KBM-7 (cell line): ENCODE measurements at regions not wholly inside any gene's neighbourhood (a gene's known extent, or its start where the extent isn't known, plus 50 kb on each side); places are given as distances from the start of the nearest gene placed in this dataset.

Experiments
- DNase-seq: peaks from one replicate; pipeline ENCODE4 v3.0.0-alpha.2; 2015
- in situ Hi-C: fragments of 300-500 bp; cut with MboI; formaldehyde crosslinking; loops from 2 replicates; pipeline ENCODE4 v1.14.3; 2020; ENCODE audit warnings: low sequenced_read_pairs, low pct_unique_long_range_greater_than_20kb, mixed read lengths

DNA sequence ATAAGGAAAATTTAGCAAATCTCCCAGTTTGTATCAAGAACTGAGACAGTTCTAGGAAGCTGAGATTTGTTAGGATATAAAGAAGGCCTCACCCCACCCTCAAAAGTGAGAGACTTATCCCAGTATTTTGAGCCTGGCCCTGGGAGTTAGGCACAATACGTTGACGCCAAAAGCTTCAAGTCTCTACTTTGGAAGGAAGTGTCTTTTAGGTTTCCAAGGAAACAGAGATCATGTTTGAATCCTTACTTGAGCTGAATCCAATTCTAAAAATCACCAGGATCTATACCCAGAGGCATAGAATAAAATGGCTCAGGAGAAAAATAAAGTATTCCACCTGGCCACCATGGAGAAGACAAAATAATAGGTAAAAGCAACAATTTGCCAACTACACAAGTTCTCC lies 115.9 kb upstream of the NRG3 start:
- no peak for DNase-seq
- in situ Hi-C loops = no loop called here

DNA sequence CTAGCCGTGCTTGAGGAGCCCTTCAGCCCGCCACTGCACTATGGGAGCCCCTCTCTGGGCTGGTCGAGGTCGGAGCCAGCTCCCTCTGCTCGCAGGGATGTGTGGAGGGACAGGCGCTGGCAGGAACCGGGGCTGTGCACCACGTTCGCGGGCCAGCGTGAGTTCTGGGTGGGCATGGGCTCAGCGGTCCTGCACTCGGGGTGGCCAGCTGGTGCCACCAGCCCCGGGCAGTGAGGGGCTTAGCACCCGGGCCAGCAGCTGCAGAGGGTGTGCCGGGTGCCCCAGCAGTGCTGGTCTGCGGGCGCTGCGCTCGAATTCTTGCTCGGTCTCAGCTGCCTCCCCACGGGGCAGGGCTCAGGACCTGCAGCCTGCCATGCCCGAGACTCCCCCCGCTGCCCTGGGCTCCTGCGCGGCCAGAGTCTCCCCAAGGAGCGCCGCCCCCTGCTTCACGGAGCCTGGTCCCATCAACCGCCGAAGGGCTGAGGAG lies 90.8 kb upstream of the NRG3 start:
- in situ Hi-C loops = no loop called here
- DNase-seq = no peak

DNA sequence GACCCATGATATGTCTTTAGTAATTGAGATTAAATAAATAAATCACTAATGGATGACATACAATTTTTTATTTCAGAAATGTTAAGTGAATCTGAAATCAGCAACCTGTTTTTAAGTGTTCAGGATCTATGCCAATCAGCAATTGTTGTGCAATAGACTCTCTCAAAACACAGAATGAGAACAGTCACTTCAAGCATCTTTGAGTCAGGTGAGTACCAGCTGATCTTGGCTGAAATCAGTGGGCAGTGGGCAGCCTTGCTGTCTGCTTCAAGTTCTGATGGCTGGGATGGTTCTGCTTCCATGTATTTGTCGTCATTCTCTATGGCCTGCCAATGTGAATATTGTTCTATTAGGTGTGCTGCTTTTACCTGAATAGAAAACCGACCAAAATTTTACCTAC lies 82.3 kb upstream of the NRG3 start:
- in situ Hi-C loops = no loop called here
- DNase-seq = no peak

DNA sequence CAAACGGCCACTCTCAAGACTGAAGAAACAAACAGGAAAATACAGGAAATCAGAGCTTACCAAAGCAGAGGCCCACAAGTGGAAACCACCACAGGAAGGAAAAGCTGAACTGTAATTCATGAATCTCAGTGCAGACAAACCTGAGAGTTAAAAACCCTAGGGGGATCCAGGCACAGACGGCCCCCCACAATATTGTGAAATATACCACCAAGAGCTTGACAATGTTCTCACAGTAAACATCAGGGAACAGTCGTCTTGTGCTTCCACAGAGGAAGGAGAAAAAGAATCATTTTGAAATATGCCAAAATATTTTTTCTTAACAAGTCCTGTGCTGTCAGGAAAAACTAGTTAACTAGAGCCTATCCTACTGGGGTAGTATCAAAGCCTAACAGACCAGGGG lies 68.2 kb upstream of the NRG3 start:
- DNase-seq = no peak
- in situ Hi-C loops = no loop called here

DNA sequence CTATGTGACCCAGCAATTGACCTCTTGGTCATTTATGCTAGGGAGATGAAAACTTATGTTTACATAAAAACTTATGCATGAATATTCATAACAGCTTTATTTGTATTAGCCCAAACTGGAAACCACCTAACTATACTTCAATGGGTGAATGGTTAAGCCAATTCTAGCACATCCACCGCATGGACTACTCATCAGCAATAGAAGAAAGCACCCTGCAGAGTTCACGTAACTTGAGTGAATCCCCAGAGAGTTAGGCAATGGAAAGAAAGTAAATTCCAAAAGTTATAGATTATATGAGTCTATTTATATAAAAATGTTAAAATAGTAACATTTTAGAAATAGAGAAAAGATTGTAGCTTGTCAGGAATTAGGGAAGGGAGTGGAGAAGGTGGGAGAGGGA lies 60.2 kb upstream of the NRG3 start:
- in situ Hi-C loops = no loop called here
- DNase-seq = no peak

DNA sequence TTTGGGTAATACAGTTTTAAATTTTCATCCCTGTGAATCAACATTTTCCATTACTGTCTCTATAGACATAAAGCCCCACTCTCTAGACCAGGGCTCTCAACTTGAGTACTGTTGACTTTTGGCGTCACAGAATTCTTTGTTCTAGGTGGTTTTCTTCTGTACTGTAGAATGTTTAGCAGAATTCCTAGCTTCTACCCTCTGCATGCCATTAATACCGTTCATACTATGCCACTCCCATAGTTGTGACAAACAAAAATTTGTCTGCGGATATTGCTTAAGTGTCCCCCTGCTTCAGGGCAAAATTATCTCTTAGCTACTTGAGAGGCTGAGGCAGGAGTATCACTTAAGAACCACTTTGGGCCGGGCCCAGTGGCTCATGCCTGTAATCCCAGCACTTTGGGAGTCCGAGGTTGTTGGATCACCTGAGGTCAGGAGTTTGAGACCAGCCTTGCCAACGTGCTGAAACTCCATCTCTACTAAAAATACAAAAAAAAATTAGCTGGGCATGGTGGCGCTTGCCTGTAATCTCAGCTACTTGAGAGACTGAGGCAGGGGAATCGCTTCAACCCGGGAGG lies 57.3 kb upstream of the NRG3 start:
- in situ Hi-C loops = no loop called here
- DNase-seq = no peak

DNA sequence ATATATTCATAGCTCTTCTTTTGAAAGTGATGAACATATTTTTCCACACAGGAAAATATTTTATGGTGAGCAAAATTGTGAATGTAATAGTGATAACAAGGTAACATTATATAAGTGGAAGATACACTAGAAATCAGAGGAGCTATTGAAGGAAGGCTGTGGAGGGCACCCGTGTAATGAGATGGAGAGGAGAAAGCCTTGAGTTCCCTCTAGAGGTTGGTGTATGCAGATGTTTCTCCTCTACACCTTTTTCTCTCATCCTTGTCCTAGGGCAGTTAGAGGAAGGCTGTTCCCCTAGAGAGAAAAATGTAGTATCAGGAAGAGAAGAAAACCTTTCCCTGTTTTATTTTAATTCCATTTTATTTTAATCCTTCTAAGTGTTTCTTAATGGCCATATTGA lies 54.6 kb upstream of the NRG3 start:
- in situ Hi-C loops = no loop called here
- peak; percentile 6 for DNase-seq
